H9 (cell line): ENCODE measurements at regions not wholly inside any gene's neighbourhood (a gene's known extent, or its start where the extent isn't known, plus 50 kb on each side); places are given as distances from the start of the nearest gene placed in this dataset.

Experiments used
- DNase-seq: peaks from one replicate; pipeline ENCODE4 v3.0.0-alpha.2; 2017
- H2AFZ ChIP-seq: one replicate; pipeline ENCODE4 v1.6.1; 2013; ENCODE audit warnings: mild to moderate bottlenecking, low read length, control low read depth, moderate library complexity
- H2AK5ac ChIP-seq: 2 replicates; pipeline ENCODE4 v1.6.1; 2013; ENCODE audit warnings: low read length, control low read depth, mixed read lengths; ENCODE audit not compliant: insufficient read length
- H2BK120ac ChIP-seq: one replicate; pipeline ENCODE4 v1.6.1; 2013; ENCODE audit warnings: low read depth, mild to moderate bottlenecking, low read length, control low read depth, inconsistent platforms; ENCODE audit not compliant: poor library complexity, severe bottlenecking
- H2BK12ac ChIP-seq: 2 replicates; pipeline ENCODE4 v1.6.1; 2013; ENCODE audit warnings: low read length, control low read depth, mixed read lengths, low read depth; ENCODE audit not compliant: insufficient read length
- H2BK15ac ChIP-seq: 2 replicates; pipeline ENCODE4 v1.6.1; 2013; ENCODE audit warnings: low read depth, low read length, control low read depth
- H2BK20ac ChIP-seq: one replicate; pipeline ENCODE4 v1.6.1; 2013; ENCODE audit warnings: low read depth, mild to moderate bottlenecking, low read length, control low read depth, inconsistent platforms; ENCODE audit not compliant: poor library complexity, severe bottlenecking
- H2BK5ac ChIP-seq: 2 replicates; pipeline ENCODE4 v1.6.1; 2013; ENCODE audit warnings: low read length, control low read depth, mixed read lengths; ENCODE audit not compliant: insufficient read length
- H3K14ac ChIP-seq: 2 replicates; pipeline ENCODE4 v1.6.1; 2013; ENCODE audit warnings: low read length, control low read depth; ENCODE audit not compliant: insufficient read depth
- H3K18ac ChIP-seq: 2 replicates; pipeline ENCODE4 v1.6.1; 2013; ENCODE audit warnings: low read depth, mild to moderate bottlenecking, mixed read lengths, low read length, control low read depth; ENCODE audit not compliant: insufficient read length
- H3K23ac ChIP-seq: 2 replicates; pipeline ENCODE4 v1.6.1; 2013; ENCODE audit warnings: low read length, control low read depth, mixed read lengths, low read depth; ENCODE audit not compliant: insufficient read length
- H3K23me2 ChIP-seq: 2 replicates; pipeline ENCODE4 v1.6.1; 2013; ENCODE audit warnings: low read depth, mild to moderate bottlenecking, mixed read lengths, low read length, control low read depth; ENCODE audit not compliant: insufficient read length, poor library complexity, severe bottlenecking
- H3K27ac ChIP-seq: 2 replicates; pipeline ENCODE4 v1.5.1; 2013; ENCODE audit warnings: low read length, control low read depth, mixed read lengths, low read depth; ENCODE audit not compliant: insufficient read length
- H3K27me3 ChIP-seq: 2 replicates; pipeline ENCODE4 v1.6.1; 2013; ENCODE audit warnings: low read length, control low read depth, inconsistent platforms; ENCODE audit not compliant: insufficient read depth
- H3K4ac ChIP-seq: 2 replicates; pipeline ENCODE4 v1.6.1; 2013; ENCODE audit warnings: low read depth, mild to moderate bottlenecking, control low read depth, inconsistent platforms, low read length, moderate library complexity
- H3K4me1 ChIP-seq: 2 replicates; pipeline ENCODE4 v1.6.1; 2013; ENCODE audit warnings: low read length, control low read depth, inconsistent platforms; ENCODE audit not compliant: insufficient read depth
- H3K4me2 ChIP-seq: 2 replicates; pipeline ENCODE4 v1.6.1; 2013; ENCODE audit warnings: low read length, control low read depth, mixed read lengths; ENCODE audit not compliant: insufficient read length, insufficient read depth
- H3K56ac ChIP-seq: 2 replicates; pipeline ENCODE4 v1.6.1; 2013; ENCODE audit warnings: low read depth, mild to moderate bottlenecking, mixed read lengths, low read length, control low read depth; ENCODE audit not compliant: insufficient read length
- H3K79me1 ChIP-seq: 2 replicates; pipeline ENCODE4 v1.6.1; 2013; ENCODE audit warnings: low read depth, mild to moderate bottlenecking, moderate library complexity, low read length, control low read depth, inconsistent platforms; ENCODE audit not compliant: insufficient read depth, poor library complexity, severe bottlenecking
- H3K79me2 ChIP-seq: 2 replicates; pipeline ENCODE4 v1.6.1; 2013; ENCODE audit warnings: low read length, control low read depth, inconsistent platforms; ENCODE audit not compliant: insufficient read depth
- H3K9ac ChIP-seq: 2 replicates; pipeline ENCODE4 v1.6.1; 2013; ENCODE audit warnings: low read length, control low read depth, mixed read lengths; ENCODE audit not compliant: insufficient read length; ENCODE audit errors: extremely low read depth
- H3K9me3 ChIP-seq: one replicate; pipeline ENCODE4 v1.6.1; 2013; ENCODE audit warnings: low read depth, low read length, inconsistent platforms; ENCODE audit not compliant: control insufficient read depth
- H3T11ph ChIP-seq: one replicate; pipeline ENCODE4 v1.6.1; 2013; ENCODE audit warnings: mild to moderate bottlenecking, low read length, control low read depth, inconsistent platforms
- H4K20me1 ChIP-seq: one replicate; pipeline ENCODE4 v1.6.1; 2013; ENCODE audit not compliant: control insufficient read depth, insufficient read length, insufficient read depth
- H4K5ac ChIP-seq: 2 replicates; pipeline ENCODE4 v1.6.1; 2013; ENCODE audit warnings: low read depth, mild to moderate bottlenecking, mixed read lengths, low read length, control low read depth; ENCODE audit not compliant: insufficient read length
- H4K8ac ChIP-seq: replicated peaks from 2 replicates; pipeline ENCODE4 v1.6.1; 2013; ENCODE audit warnings: low read length, control low read depth, mixed read lengths, low read depth; ENCODE audit not compliant: insufficient read length
- H4K91ac ChIP-seq: 2 replicates; pipeline ENCODE4 v1.6.1; 2013; ENCODE audit warnings: low read depth, mild to moderate bottlenecking, moderate library complexity, mixed read lengths, low read length, control low read depth; ENCODE audit not compliant: insufficient read length
- H3K27ac Mint-ChIP-seq, 3 experiments: 2 replicates in 2 of 3; 3 replicates in 1 of 3; pipeline ENCODE4 v1.8.0; 2020 to 2021; ENCODE audit warnings: mixed read lengths in 3 of 3, mild to moderate bottlenecking in 1 of 3, moderate library complexity in 1 of 3
- H3K27me3 Mint-ChIP-seq: 2 replicates; pipeline ENCODE4 v1.8.0; 2021; ENCODE audit warnings: low read depth, mild to moderate bottlenecking, moderate library complexity, mixed read lengths
- H3K36me3 Mint-ChIP-seq, 3 experiments: 2 replicates in 2 of 3; 3 replicates in 1 of 3; pipeline ENCODE4 v1.8.0; 2020 to 2021; ENCODE audit warnings: low read depth in 3 of 3, mixed read lengths in 3 of 3; ENCODE audit not compliant: insufficient read depth in 1 of 3
- H3K4me1 Mint-ChIP-seq, 2 experiments: 2 replicates each; pipeline ENCODE4 v1.8.0; 2020; ENCODE audit warnings: mixed read lengths in 2 of 2
- H3K4me3 Mint-ChIP-seq, 2 experiments: 2 replicates in 1 of 2; 3 replicates in 1 of 2; pipeline ENCODE4 v1.8.0; 2020 to 2021; ENCODE audit warnings: mild to moderate bottlenecking in 2 of 2, mixed read lengths in 2 of 2, moderate library complexity in 1 of 2
- H3K9me3 Mint-ChIP-seq, 2 experiments: 2 replicates in 1 of 2; 3 replicates in 1 of 2; pipeline ENCODE4 v1.8.0; 2020; ENCODE audit warnings: mild to moderate bottlenecking in 2 of 2, mixed read lengths in 2 of 2, moderate library complexity in 1 of 2
- WGBS: extraction: QIAGEN DNeasy Blood & Tissue Kit; methylation state at CpG from one replicate; pipeline ENCODE4 v1.1.7; 2013; ENCODE audit warnings: missing lambda C conversion rate, low lambda C conversion rate, mixed read lengths; ENCODE audit not compliant: insufficient read length; ENCODE audit errors: extremely low coverage; 5-methylcytosine and 5-hydroxymethylcytosine counted together
- TF ChIP-seq, protein P1 (sequence below): fragments of 200-600 bp; sonication (generic); conservative IDR thresholded peaks from 3 replicates; pipeline ENCODE4 v1.8.0; 2021; ENCODE audit warnings: antibody characterized with exemption, mild to moderate bottlenecking

DNA sequence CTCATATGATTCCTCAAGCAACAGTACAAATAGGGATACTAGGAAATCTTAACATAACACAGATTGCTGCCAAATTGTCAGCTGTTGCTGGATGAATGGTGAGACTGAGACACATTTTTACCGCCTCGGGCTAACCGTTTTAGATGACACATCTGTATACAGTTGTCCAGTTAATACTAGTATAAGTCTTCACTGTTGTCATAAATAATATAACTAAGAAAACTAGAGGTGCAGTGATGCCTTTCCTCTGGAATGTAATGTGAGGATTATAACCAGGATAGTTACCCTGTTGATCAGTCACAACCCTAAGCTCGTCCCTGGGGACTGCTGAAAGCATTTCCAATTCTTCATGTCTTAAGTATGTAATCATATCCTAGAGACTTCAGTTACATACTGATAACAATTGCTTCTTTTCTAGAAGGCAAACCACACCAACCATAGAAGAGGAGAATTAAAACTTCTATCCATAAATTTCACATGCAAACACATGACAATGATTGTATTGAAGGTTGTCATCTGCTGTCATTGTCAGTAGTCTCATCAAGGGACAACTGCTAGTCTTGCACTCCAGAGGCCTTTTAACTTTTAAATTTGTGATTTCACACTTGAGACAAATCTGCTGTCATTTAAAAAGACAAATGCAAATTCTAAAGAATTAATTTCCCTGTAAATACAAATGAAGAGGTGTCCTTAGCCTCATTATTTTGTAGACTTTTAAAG, 100.4 kb upstream of the SEMA3D start:
- H3K9me3 ChIP-seq, result no peaks in the 10 kb centered on the region
- no peak overlapping the region for H2AFZ ChIP-seq
- no peak overlapping the region for H3K23ac ChIP-seq
- no peak overlapping the region for H2BK5ac ChIP-seq
- no peak overlapping the region for H3K18ac ChIP-seq
- no peak overlapping the region for H3T11ph ChIP-seq
- no peak overlapping the region for H4K91ac ChIP-seq
- H2AK5ac ChIP-seq, result no peak overlapping the region
- TF ChIP-seq, protein P1, sequence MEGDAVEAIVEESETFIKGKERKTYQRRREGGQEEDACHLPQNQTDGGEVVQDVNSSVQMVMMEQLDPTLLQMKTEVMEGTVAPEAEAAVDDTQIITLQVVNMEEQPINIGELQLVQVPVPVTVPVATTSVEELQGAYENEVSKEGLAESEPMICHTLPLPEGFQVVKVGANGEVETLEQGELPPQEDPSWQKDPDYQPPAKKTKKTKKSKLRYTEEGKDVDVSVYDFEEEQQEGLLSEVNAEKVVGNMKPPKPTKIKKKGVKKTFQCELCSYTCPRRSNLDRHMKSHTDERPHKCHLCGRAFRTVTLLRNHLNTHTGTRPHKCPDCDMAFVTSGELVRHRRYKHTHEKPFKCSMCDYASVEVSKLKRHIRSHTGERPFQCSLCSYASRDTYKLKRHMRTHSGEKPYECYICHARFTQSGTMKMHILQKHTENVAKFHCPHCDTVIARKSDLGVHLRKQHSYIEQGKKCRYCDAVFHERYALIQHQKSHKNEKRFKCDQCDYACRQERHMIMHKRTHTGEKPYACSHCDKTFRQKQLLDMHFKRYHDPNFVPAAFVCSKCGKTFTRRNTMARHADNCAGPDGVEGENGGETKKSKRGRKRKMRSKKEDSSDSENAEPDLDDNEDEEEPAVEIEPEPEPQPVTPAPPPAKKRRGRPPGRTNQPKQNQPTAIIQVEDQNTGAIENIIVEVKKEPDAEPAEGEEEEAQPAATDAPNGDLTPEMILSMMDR, result no peak
- H3K4me1 ChIP-seq, result peaks cover 3% of the 10 kb centered on the region; the same call in 1 of the 2 replicates
- no peak overlapping the region for H3K4me2 ChIP-seq
- H4K8ac ChIP-seq, result no peak overlapping the region
- H3K4me3 Mint-ChIP-seq, result no peak overlapping the region
- H3K9me3 Mint-ChIP-seq, result peaks cover 3% of the 10 kb centered on the region in 2 experiments; a peak in 3 of 5 replicates
- H3K14ac ChIP-seq, result no peak overlapping the region
- no peak overlapping the region for H2BK12ac ChIP-seq
- no peak overlapping the region for H3K9ac ChIP-seq
- no peaks in the 10 kb centered on the region for H3K27me3 ChIP-seq
- no peak for DNase-seq
- H3K27ac Mint-ChIP-seq, result no peak overlapping the region
- no peak overlapping the region for H3K56ac ChIP-seq
- peaks cover 0 to 4% (median 3%) of the 10 kb centered on the region in 3 experiments; a peak in 3 of 7 replicates for H3K36me3 Mint-ChIP-seq
- no peak overlapping the region for H3K27ac ChIP-seq
- no peaks in the 10 kb centered on the region for H3K79me1 ChIP-seq
- H4K5ac ChIP-seq, result no peak overlapping the region
- peaks cover 18 to 19% of the 10 kb centered on the region in 2 experiments for H3K4me1 Mint-ChIP-seq
- H3K79me2 ChIP-seq, result no peaks in the 10 kb centered on the region
- H3K27me3 Mint-ChIP-seq, result no peaks in the 10 kb centered on the region
- WGBS, result no CpG with 5 or more reads among the region's 4 CpGs
- H3K23me2 ChIP-seq, result no peaks in the 10 kb centered on the region
- no peak overlapping the region for H2BK20ac ChIP-seq
- no peak overlapping the region for H3K4ac ChIP-seq
- no peaks in the 10 kb centered on the region for H4K20me1 ChIP-seq
- no peak overlapping the region for H2BK120ac ChIP-seq
- no peak overlapping the region for H2BK15ac ChIP-seq
